ENCODE measurements at regions not wholly inside any gene's neighbourhood (a gene's known extent, or its start where the extent isn't known, plus 50 kb on each side); places are given as distances from the start of the nearest gene placed in this dataset.

DNA sequence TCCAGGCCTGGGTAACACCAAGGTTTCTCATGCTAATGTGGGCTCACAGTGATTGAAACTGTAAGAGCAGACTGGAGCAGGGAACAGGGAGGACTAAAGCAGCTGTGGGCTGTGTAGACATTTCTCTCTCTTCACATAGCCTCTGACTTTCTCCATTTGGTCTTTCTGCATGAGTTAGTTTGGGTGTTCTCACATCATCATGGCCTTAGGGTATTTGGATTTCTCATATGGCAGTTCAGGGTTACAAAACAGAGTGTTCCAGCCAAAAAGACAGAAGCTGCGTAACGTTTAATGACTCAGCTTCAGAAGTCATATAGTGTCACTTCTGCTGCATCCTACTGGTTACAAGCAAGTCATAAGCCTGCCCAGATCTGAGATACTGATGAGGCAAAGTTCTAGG is 52.0 kb upstream of the OSBPL8 start:
- TF ChIP-seq POLR2A (IDR thresholded peaks at IDR 0.05; ENCODE audit: extremely low read depth, insufficient read length) (no peak), MYC (IDR thresholded peaks at IDR 0.05; ENCODE audit: low read depth, low read length) (no peak), CTCF (IDR thresholded peaks at IDR 0.05; ENCODE audit: low read depth, low read length) (no peak)
- TF ChIP-seq, protein P1, sequence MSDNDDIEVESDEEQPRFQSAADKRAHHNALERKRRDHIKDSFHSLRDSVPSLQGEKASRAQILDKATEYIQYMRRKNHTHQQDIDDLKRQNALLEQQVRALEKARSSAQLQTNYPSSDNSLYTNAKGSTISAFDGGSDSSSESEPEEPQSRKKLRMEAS (IDR thresholded peaks at IDR 0.05; ENCODE audit: low read depth, low read length), result no peak
- DNase-seq (ENCODE audit: low read depth), result peak; percentile 61
- no peak overlapping the region for H3K4me3 ChIP-seq (ENCODE audit: low read depth, low read length)

DNA sequence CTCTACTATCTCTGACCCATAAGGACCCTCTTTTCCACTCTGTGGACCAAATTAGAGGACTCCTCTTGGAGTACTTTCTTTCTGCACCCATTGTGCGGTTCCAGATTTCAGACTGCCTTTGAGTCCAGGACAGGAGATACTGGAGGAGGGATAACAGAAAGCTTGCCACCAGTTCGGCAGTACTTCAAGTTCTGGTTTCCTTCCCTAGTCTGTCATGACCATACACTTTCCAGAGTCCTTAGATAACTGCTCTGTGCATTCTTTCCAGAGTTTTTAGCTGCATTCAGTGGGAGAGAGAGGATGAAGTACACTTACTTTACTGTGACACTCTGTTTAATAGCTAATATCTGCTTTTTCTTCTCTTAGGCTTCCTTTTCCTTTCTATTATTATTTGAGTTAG is 54.8 kb upstream of the OSBPL8 start:
- TF ChIP-seq POLR2A (IDR thresholded peaks at IDR 0.05; ENCODE audit: extremely low read depth, insufficient read length), result no peak
- TF ChIP-seq, protein P1 (IDR thresholded peaks at IDR 0.05; ENCODE audit: low read depth, low read length), result no peak
- TF ChIP-seq MYC (IDR thresholded peaks at IDR 0.05; ENCODE audit: low read depth, low read length), result no peak
- no peak for TF ChIP-seq CTCF (IDR thresholded peaks at IDR 0.05; ENCODE audit: low read depth, low read length)

DNA sequence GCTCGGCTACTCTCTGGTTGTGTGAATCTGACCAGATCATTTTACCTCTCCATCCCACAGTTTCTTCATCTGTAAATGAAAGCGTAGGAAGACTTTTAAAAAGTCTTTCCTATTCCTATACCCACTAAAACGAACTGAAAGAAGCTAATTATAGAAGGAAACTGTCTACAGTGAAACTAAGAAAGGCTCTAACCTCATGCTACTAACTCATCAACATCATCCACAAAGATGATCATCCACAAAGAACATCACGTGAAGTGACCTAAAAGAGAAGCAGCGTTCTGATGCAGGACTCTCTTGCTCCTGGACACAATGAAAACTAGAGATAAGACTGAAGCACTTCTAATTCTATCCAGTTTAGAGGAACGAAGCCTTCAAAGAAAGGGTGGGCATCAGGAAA is 58.5 kb upstream of the OSBPL8 start:
- no peak overlapping the region for H3K4me3 ChIP-seq (ENCODE audit: low read depth, low read length)
- no peak for DNase-seq (ENCODE audit: low read depth)
- TF ChIP-seq CTCF (IDR thresholded peaks at IDR 0.05; ENCODE audit: low read depth, low read length) (no peak), POLR2A (IDR thresholded peaks at IDR 0.05; ENCODE audit: extremely low read depth, insufficient read length) (no peak), MYC (IDR thresholded peaks at IDR 0.05; ENCODE audit: low read depth, low read length) (no peak)
- TF ChIP-seq, protein P1 (IDR thresholded peaks at IDR 0.05; ENCODE audit: low read depth, low read length), result no peak

More for the DNA sequence above, 54.8 kb upstream of the OSBPL8 start:
- H3K4me3 ChIP-seq (ENCODE audit: low read depth, low read length), result no peak overlapping the region
- no peak for DNase-seq (ENCODE audit: low read depth)

DNA sequence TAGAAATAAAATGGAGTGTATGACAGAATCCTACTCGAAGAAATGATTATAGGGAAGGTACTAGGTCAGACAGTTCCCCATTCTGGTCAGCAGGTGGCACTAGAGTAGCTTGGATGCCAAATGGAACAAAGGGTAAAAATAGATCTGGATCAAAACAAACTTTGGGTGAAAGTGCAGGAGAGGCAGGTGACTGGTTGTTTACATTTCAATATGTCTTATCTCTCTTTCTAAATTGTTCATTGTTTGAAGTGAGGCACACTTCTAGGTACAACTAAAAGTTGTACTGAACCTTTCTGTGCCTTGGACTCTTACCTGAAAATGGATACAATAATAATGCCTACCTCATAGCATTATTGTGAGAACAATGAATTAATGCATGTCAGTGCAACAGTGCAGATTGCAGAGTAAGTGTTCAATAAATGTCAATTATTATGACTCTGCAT is 62.0 kb upstream of the OSBPL8 start:
- TF ChIP-seq CTCF (IDR thresholded peaks at IDR 0.05; ENCODE audit: low read depth, low read length) (peak; percentile 90), MYC (IDR thresholded peaks at IDR 0.05; ENCODE audit: low read depth, low read length) (no peak)
- no peak overlapping the region for H3K4me3 ChIP-seq (ENCODE audit: low read depth, low read length)
- peak; percentile 76 for DNase-seq (ENCODE audit: low read depth)

DNA sequence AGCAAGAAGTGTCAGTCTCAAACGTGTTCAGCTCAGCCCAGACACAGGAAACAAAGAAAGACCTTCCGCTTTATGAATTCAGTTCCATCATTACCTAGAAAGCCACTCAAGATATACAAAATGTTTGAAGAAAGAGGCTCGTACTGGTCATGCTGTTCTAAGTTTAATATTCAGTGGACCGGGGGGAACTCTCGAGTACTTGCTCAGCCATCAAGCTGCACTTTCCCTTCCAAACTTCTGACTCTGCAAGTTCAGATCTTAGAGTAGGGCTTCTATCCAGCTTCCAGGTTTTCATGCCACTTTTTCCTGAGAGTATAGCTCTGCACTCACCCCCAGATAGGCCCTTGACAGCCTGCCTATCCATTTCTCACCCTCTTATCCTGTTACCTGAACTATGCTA is 62.8 kb upstream of the OSBPL8 start:
- no peak for DNase-seq (ENCODE audit: low read depth)
- TF ChIP-seq, protein P1 (IDR thresholded peaks at IDR 0.05; ENCODE audit: low read depth, low read length), result no peak
- TF ChIP-seq POLR2A (IDR thresholded peaks at IDR 0.05; ENCODE audit: extremely low read depth, insufficient read length) (no peak), CTCF (IDR thresholded peaks at IDR 0.05; ENCODE audit: low read depth, low read length) (no peak), MYC (IDR thresholded peaks at IDR 0.05; ENCODE audit: low read depth, low read length) (no peak)
- H3K4me3 ChIP-seq (ENCODE audit: low read depth, low read length), result no peak overlapping the region

GRCh38 chr12:76622915-76623314 is 63.3 kb upstream of the OSBPL8 start:
- DNase-seq (ENCODE audit: low read depth), result no peak
- no peak overlapping the region for H3K4me3 ChIP-seq (ENCODE audit: low read depth, low read length)
- TF ChIP-seq POLR2A (IDR thresholded peaks at IDR 0.05; ENCODE audit: extremely low read depth, insufficient read length) (no peak), MYC (IDR thresholded peaks at IDR 0.05; ENCODE audit: low read depth, low read length) (no peak), CTCF (IDR thresholded peaks at IDR 0.05; ENCODE audit: low read depth, low read length) (no peak)
- TF ChIP-seq, protein P1 (IDR thresholded peaks at IDR 0.05; ENCODE audit: low read depth, low read length), result no peak
